PC-3 (cell line): ENCODE measurements at regions not wholly inside any gene's neighbourhood (a gene's known extent, or its start where the extent isn't known, plus 50 kb on each side); places are given as distances from the start of the nearest gene placed in this dataset.

ENCODE experiments used
- ATAC-seq: fragments of 200-7000 bp; cut with Tn5 transposase; 2 replicates; pipeline ENCODE4 v1.9.1; 2020; ENCODE audit warnings: mild to moderate bottlenecking, moderate library complexity
- BruUV-seq: library from RNA; stranded (reverse); fragments of 400-500 nt; replicated peaks from 2 replicates; lab custom pipeline; 2021; lab: Mats Ljungman, UMichigan
- CTCF ChIA-PET: fragments of 300-600 bp; sonication (Branson Sonifier 250); formaldehyde crosslinking; loops from one replicate; lab custom pipeline; 2022; ENCODE audit warnings: antibody characterized with exemption; lab: Charles Lee
- POLR2A ChIA-PET: fragments of 300-600 bp; sonication (Branson Sonifier 250); formaldehyde crosslinking; loops from one replicate; lab custom pipeline; 2022; ENCODE audit warnings: antibody characterized with exemption; ENCODE audit not compliant: unreplicated experiment; lab: Charles Lee
- DNase-seq: peaks from one replicate; pipeline ENCODE4 v3.0.0-alpha.2; 2015
- H2AFZ ChIP-seq: fragments of 300-600 bp; sonication (generic); 2 replicates; pipeline ENCODE4 v1.6.0; 2016; ENCODE audit warnings: antibody characterized with exemption, low read length
- H3F3A ChIP-seq: fragments of 300-600 bp; sonication (generic); one replicate; pipeline ENCODE4 v1.6.0; 2017; ENCODE audit warnings: antibody characterized with exemption, low read length, control low read depth, mild to moderate bottlenecking; ENCODE audit not compliant: unreplicated experiment
- H3K27ac ChIP-seq: fragments of 300-600 bp; sonication (generic); 2 replicates; pipeline ENCODE4 v1.5.1; 2016; ENCODE audit warnings: mild to moderate bottlenecking, low read length
- H3K27me3 ChIP-seq: fragments of 300-600 bp; sonication (generic); 2 replicates; pipeline ENCODE4 v1.6.1; 2016; ENCODE audit warnings: low read length, mixed read lengths
- H3K36me3 ChIP-seq: fragments of 300-600 bp; sonication (generic); 2 replicates; pipeline ENCODE4 v1.6.1; 2016; ENCODE audit warnings: low read depth, mixed run types, low read length, mixed read lengths
- H3K4me1 ChIP-seq: fragments of 300-600 bp; sonication (generic); 2 replicates; pipeline ENCODE4 v1.5.1; 2016; ENCODE audit warnings: low read length; ENCODE audit not compliant: insufficient read depth
- H3K4me2 ChIP-seq: fragments of 300-600 bp; sonication (generic); 2 replicates; pipeline ENCODE4 v1.6.0; 2016; ENCODE audit warnings: low read length
- H3K4me3 ChIP-seq: fragments of 300-600 bp; sonication (generic); 2 replicates; pipeline ENCODE4 v1.5.1; 2016; ENCODE audit warnings: mild to moderate bottlenecking, low read length, mixed read lengths
- H3K79me2 ChIP-seq: fragments of 300-600 bp; sonication (generic); 2 replicates; pipeline ENCODE4 v1.6.1; 2017; ENCODE audit warnings: low read length, mixed read lengths
- H3K9ac ChIP-seq: fragments of 300-600 bp; sonication (generic); 2 replicates; pipeline ENCODE4 v1.6.0; 2016; ENCODE audit warnings: mild to moderate bottlenecking, low read length
- H3K9me2 ChIP-seq: fragments of 300-600 bp; sonication (generic); replicated peaks from 2 replicates; pipeline ENCODE4 v1.6.1; 2016; ENCODE audit warnings: mixed run types, low read length, mixed read lengths
- H3K9me3 ChIP-seq: fragments of 300-600 bp; sonication (generic); 2 replicates; pipeline ENCODE4 v1.6.1; 2016; ENCODE audit warnings: low read length, mixed read lengths
- H4K20me1 ChIP-seq: fragments of 300-600 bp; sonication (generic); 2 replicates; pipeline ENCODE4 v1.6.1; 2016; ENCODE audit warnings: low read length, mixed read lengths
- EZH2 ChIP-seq: fragments of 300-600 bp; sonication (generic); IDR thresholded peaks from one replicate; pipeline ENCODE4 v1.6.1; 2017; ENCODE audit warnings: antibody characterized with exemption, mild to moderate bottlenecking, low read length; ENCODE audit not compliant: unreplicated experiment
- EZH2phosphoT487 ChIP-seq: fragments of 300-600 bp; sonication (generic); IDR thresholded peaks from 2 replicates; pipeline ENCODE4 v1.6.1; 2018; ENCODE audit warnings: mild to moderate bottlenecking, antibody characterized with exemption, low read length, borderline replicate concordance
- intact Hi-C: fragments of 100-400 bp; cut with micrococcal nuclease; formaldehyde crosslinking; loops from 2 replicates; pipeline ENCODE4 v1.9.0; 2023
- TF ChIP-seq, protein P1 (sequence below): fragments of 300-600 bp; sonication (generic); conservative IDR thresholded peaks from 2 replicates; pipeline ENCODE4 v1.5.1; 2017; ENCODE audit warnings: antibody characterized with exemption, low read depth, mild to moderate bottlenecking, low read length

DNA sequence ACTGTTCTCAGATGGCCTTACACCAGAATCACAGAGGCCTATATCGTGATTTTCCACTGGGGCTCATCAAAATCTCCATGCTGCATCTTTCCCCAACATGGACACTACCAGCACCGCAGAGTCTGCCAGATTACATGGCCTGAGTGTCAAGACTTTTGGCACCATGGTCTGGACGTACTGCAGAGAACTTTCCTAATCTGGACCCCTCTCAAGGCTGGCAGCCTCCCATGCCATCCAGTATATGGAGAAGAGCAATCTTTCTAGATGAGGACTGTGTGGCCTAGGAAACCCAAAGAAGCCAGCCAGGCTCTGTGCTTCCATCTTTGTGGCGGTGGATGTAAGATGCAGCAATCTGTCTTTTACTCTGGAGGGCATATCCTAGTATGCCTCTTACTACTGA lies 139.2 kb downstream of the ADAMTS15 start:
- ATAC-seq (no peak), DNase-seq (no peak)
- CTCF ChIA-PET, result no interaction called here
- Histone ChIP-seq H3K4me2 (no peak overlapping the region), H3K27ac (no peak overlapping the region), H3K4me3 (no peak overlapping the region), H3K79me2 (no peaks in the 10 kb centered on the region), H4K20me1 (no peaks in the 10 kb centered on the region), H3K9me2 (no peaks in the 10 kb centered on the region), H3F3A (no peaks in the 10 kb centered on the region), H3K9ac (no peak overlapping the region), H3K36me3 (no peaks in the 10 kb centered on the region), H3K9me3 (no peaks in the 10 kb centered on the region), H2AFZ (no peak overlapping the region), H3K27me3 (no peaks in the 10 kb centered on the region), H3K4me1 (peaks cover 24% of the 10 kb centered on the region)
- TF ChIP-seq, protein P1, sequence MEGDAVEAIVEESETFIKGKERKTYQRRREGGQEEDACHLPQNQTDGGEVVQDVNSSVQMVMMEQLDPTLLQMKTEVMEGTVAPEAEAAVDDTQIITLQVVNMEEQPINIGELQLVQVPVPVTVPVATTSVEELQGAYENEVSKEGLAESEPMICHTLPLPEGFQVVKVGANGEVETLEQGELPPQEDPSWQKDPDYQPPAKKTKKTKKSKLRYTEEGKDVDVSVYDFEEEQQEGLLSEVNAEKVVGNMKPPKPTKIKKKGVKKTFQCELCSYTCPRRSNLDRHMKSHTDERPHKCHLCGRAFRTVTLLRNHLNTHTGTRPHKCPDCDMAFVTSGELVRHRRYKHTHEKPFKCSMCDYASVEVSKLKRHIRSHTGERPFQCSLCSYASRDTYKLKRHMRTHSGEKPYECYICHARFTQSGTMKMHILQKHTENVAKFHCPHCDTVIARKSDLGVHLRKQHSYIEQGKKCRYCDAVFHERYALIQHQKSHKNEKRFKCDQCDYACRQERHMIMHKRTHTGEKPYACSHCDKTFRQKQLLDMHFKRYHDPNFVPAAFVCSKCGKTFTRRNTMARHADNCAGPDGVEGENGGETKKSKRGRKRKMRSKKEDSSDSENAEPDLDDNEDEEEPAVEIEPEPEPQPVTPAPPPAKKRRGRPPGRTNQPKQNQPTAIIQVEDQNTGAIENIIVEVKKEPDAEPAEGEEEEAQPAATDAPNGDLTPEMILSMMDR, result no peak
- no peak for TF ChIP-seq EZH2phosphoT487
- no peak for TF ChIP-seq EZH2
- intact Hi-C loops, result no loop called here
- BruUV-seq, result no TSS peak
- POLR2A ChIA-PET, result no interaction called here

DNA sequence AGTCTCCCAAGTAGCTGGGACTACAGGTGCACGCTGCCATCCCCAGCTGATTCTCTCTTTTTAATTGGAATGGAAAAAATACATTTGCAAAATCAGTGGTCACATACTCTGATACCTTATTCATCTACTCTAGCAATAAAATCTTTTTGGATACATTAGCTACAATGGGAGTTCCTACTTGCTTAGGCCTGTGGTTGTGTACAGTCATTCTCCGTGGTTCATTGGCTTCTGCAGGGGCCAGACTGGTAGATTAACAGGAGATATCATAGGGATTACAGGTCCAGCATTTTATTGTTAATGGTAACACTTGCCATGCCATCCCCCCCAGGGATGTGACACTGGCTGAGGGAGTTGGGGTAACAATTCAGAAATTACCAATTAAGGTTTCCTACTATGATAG lies 140.0 kb downstream of the ADAMTS15 start:
- TF ChIP-seq, protein P1, result no peak
- TF ChIP-seq EZH2phosphoT487 (no peak), EZH2 (no peak)
- Histone ChIP-seq H3K27me3 (no peaks in the 10 kb centered on the region), H3K79me2 (no peaks in the 10 kb centered on the region), H3K4me3 (no peak overlapping the region), H3K4me1 (peaks cover 24% of the 10 kb centered on the region), H3K9me2 (no peaks in the 10 kb centered on the region), H3K27ac (no peak overlapping the region), H3K9me3 (no peaks in the 10 kb centered on the region), H3K4me2 (no peak overlapping the region), H4K20me1 (no peaks in the 10 kb centered on the region), H2AFZ (no peak overlapping the region), H3K9ac (no peak overlapping the region), H3F3A (no peaks in the 10 kb centered on the region), H3K36me3 (no peaks in the 10 kb centered on the region)
- ChIA-PET CTCF (no interaction called here), POLR2A (no interaction called here)
- intact Hi-C loops, result no loop called here
- peak; percentile 25 for DNase-seq
- no TSS peak for BruUV-seq
- ATAC-seq, result no peak

DNA sequence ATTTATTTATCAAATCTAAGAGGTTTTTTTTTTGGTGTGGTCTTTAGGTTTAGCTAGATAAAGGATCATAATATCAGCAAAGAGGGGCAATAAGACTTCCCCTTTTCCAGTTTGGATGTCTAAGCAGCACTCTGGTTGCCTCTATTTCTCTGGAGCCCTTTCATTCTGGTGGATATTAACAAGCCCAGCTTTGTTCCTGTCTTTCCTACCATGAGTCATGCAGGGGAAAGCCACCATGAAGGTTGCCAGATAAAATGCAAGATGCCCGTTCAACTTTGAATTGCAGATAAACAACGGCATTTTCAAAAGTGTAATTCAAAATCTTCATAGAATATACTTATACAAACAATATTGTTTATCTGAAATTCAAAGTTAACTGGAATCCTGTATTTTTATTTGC lies 143.6 kb downstream of the ADAMTS15 start:
- H2AFZ ChIP-seq, result no peak overlapping the region
- DNase-seq (peak; percentile 53), ATAC-seq (peak; percentile 71)
- no peaks in the 10 kb centered on the region for H3K36me3 ChIP-seq
- ChIA-PET POLR2A (no interaction called here), CTCF (no interaction called here)
- no peaks in the 10 kb centered on the region for H3K9me2 ChIP-seq
- no peak overlapping the region for H3K9ac ChIP-seq
- H3K27me3 ChIP-seq, result no peaks in the 10 kb centered on the region
- H4K20me1 ChIP-seq, result no peaks in the 10 kb centered on the region
- H3K27ac ChIP-seq, result no peak overlapping the region
- H3K4me1 ChIP-seq, result peaks cover 8% of the 10 kb centered on the region
- no peaks in the 10 kb centered on the region for H3F3A ChIP-seq
- TF ChIP-seq, protein P1, result no peak
- TF ChIP-seq EZH2phosphoT487 (no peak), EZH2 (no peak)
- H3K4me2 ChIP-seq, result no peak overlapping the region
- H3K9me3 ChIP-seq, result no peaks in the 10 kb centered on the region
- no peaks in the 10 kb centered on the region for H3K79me2 ChIP-seq
- intact Hi-C loops, result no loop called here
- no TSS peak for BruUV-seq
- H3K4me3 ChIP-seq, result no peak overlapping the region
